Stimulated activated CD4-positive, alpha-beta T cell treated with anti-CD3 and anti-CD28 coated beads, Interleukin-2, amount 100 ng/mL, for 24 hours (primary cell): ENCODE measurements at regions not wholly inside any gene's neighbourhood (a gene's known extent, or its start where the extent isn't known, plus 50 kb on each side); places are given as distances from the start of the nearest gene placed in this dataset.
"Not testable (repeated sequence)": the region's sequence is repeated elsewhere in the genome, so short reads cannot be mapped to it uniquely, and the experiment has no call there.

ENCODE experiments used
- DNase-seq, 2 donors: peaks; one replicate each; pipeline ENCODE4 v3.0.0-alpha.2; 2020

DNA sequence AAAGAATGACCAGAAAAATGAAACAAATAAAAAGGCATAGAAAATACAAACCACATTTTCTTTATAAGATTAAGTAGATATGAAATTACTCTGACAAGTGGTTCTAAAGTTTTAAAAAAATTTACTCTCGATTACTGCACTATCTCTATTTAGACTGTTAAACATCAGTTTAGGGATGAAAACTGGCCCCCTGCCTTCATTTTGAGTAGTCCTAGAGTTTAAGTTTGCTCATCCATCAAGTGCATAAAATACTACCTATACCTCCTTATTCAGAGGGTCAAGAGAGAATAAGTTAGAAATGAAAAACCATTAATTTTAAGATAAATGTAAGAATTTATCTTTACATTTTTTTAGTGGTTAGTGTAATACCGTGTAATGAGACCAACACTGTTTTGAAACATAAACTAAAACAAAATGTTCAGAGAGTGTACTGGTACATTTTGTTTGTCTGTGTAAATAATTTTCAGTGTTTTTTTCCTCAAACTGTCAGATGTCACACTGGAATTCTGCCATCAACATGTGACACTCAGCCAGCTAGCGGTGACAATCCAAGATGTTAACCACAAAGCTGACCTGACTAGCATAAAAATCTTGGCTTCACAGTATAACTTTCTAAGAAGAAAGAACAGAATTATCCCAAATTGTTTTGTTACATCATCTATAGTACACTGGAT is 184.8 kb upstream of the PCDH20 start:
- no peak for DNase-seq

DNA sequence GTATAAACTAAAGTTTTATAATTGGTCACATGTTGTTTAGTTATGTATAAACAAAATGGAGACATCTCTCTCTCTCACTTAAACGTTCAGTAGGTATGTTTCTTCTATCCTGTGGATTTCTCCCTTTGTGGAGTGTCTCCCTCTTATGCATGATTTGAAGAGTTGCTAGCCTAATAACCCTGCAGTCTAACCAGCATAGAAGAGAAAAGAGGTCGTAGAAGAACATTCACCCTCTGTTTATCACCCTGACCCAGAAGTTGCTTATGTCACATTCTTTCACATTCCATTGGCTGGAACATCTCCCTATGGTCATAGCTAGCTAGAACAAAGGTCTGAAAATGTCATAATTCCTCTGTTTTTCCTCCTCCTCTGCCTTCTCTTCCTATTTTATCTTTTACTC is 176.8 kb upstream of the PCDH20 start:
- DNase-seq: no peak

DNA sequence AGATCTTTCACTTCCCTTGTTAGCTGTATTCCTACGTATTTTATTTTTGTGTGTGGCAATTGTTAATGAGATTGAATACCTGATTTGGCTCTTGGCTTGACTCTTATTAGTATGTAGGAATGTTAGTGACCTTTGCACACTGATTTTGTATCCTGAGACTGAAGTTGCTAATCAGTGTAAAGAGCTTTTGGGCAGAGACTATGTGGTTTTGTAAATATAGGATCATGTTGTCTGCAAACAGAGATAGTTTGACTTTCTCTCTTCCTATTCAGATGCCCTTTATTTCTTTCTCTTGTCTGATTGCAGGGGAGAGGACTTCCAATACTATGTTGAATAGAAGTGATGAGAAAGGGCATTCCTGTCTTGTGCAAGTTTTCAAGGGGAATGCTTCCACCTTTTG is 160.3 kb upstream of the PCDH20 start:
- DNase-seq: no peak

DNA sequence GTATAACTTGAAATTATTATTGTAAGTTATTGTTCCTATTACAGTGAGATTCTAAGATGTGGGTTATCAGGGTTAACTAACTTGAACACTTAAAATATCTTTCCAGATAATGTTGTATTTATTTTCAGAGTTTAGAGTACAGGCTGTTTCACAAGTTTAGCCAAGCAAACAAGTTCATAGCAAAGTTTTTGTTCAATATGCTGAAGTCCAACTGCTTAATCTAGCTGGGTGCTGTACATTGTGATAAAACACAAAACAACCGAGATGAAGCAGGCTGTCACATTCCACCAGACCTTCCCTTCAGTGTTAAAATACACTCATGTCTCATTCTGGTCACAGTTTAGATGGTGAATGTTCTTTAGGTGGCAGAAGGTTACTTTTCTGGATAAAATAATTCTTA is 148.0 kb upstream of the PCDH20 start:
- DNase-seq: no peak

DNA sequence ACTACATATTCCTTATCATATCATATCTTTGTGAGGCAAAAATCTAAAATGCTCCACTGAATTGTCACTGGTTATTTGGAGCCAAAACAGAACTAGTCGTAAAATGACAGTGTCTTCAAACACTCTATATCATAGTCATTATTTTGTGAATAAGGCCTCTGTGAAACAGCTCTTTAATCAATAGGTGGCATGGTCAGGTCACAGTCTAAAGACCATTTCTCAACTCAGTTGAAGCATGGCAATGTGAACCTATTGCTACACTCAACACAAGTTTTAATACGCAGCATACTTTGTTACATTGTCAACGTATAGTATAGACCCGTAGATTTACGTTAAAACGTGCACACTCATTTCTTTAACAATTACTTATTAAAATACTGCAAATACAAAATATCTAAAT is 131.3 kb upstream of the PCDH20 start:
- DNase-seq: no peak

DNA sequence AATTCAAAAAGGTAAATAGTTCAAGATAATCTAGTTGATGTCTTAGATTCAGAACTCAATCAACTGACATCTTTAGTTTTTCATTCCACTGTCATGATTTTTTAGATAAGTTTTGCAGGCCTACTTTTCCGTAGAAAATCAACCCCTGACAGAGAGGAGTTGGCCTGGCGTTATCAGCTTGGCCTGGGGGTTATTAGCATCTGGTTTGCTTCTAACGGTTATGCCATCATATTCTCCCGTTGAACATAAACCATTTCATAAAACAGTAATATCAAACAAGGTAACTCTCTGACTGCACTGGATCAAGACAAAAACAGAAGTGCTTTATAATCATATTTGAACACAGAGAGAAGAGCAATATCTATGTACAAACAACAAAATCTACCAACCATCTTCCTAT is 130.8 kb upstream of the PCDH20 start:
- no peak for DNase-seq

DNA sequence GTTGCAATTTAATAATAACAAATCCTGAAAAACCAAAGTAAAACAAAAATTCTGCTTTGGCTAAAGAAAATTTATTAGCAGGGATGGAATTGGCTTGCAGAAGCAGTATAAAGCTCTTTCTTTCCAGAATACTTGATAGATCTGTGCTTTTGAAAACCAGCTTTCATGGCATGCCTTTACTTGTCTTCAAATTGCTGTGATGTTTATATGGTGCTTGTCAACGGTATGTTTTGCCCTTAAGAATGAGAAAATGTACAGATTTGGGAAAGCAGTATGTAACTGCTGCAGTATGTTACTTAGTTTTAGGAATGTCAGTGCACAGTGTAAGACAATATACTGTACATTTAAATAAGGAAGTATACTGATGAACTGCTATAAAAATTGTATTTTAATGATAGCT is 120.8 kb upstream of the PCDH20 start:
- DNase-seq: no peak

DNA sequence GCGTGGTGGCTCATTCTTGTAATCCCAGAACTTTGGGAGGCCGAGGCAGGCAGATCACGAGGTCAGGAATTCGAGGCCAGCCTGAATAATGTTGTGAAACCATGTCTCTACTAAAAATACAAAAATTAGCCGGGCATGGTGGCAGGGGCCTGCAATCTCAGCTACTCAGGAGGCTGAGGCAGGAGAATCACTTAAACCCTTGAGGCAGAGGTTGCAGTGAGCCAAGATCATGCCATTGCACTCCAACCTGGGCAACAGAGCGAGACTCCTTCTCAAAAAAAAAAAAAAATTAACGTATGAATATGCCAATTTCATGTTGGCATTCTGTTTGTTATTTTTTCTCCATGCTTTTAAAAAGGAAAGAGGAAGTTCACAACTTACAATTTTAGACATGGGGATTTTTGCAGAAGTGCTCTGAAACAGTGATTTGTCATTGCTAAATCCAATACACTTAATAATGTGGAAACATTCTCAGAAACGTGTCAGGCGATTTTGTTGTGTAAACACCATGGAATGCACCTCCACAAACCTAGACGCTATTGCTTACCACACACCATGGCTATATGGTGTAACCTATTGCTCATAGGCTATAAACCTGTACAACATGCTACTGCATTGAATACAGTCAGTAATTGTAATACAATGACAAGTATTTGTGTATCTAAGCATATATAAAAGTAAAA is 115.9 kb upstream of the PCDH20 start:
- DNase-seq: no peak

DNA sequence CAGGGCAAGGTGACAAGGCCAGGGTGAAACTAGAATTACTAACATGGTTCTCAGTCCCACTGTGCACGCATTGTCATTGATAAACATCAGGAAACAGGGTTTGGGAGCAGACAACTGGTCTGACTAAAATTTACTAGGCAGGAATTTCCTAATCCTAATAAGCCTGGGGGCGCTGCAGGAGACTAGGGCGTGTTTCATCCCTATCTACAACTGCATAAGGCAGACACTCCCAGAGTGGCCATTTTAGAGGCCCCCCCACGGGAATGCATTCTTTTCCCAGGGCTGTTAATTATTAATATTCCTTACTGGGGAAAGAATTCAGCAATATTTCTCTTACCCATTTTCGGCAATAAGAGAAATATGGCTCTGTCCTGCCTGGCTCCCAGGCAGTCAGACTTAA is 103.6 kb upstream of the PCDH20 start:
- not testable (repeated sequence) for DNase-seq

DNA sequence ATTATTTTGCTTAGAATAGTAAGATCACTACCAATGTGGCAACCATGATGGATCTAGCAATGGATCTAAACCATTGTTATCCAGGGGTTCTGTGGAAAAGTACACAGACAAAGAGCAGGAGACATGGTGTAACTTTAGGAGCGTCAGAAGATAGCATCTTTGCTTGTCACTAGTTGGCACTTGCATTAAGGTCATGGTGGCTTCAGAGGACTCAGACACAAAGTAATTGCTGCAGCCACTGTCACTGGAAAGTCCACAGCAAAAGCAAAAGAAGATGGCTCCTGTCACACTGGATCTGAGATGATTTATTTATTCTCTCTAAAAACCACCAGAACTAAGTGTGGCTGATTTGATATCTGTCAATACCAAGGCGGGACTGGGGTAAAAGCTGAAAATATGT is 93.3 kb upstream of the PCDH20 start:
- DNase-seq: no peak

DNA sequence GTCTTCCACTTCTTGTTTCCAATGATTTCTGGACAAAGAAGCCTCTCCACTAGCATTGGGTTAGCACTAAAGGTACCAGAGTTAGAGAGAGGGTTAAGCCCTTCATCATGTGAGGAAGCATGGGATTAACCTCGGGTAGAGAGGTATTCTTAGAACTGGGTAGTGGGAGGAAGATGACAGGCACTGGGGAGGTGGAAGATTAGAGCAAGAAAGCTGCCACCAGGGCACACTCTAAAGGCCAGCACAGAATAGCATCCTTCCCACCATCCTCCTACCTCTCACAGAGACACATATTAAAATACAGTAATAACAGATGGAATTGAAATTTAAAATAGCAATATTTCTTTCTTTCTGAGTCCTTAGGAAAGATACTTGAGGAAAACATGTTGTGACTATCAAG is 84.5 kb upstream of the PCDH20 start:
- DNase-seq: no peak

DNA sequence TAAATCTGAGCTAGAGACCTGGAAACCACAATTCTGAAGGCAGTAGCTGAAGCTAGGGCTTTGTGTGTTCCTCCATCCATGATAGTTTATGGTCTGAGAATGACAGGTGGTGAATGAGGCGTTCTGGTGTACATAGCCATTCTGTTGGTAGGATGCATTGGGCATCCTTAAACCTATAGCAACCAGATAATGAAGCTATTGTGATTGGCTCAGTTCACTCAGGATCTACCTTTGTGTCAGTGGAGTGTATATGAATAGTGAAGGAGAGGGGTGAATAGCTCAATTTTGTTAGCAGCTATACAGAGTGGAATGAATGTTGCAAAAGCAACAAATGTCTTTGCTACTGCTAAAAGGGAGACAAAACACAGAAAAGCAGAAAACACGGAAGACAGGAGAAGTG is 80.0 kb upstream of the PCDH20 start:
- no peak for DNase-seq

DNA sequence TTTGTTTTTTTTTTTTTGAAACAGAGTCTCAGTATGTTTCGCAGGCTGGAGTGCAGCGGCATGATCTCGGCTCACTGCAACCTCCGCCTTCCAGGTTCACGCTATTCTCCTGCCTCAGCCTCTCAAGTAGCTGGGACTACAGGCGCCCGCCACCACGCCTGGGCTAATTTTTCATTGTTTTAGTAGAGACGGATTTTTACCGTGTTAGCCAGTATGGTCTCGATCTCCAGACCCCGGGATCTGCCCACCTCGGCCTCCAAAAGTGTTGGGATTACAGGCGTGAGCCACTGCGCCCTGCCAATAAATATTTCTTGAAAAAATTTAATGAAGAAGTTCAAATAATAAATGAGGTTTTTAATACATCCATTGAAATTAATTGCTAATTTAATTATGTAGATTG is 77.9 kb upstream of the PCDH20 start:
- DNase-seq: not testable (repeated sequence)

DNA sequence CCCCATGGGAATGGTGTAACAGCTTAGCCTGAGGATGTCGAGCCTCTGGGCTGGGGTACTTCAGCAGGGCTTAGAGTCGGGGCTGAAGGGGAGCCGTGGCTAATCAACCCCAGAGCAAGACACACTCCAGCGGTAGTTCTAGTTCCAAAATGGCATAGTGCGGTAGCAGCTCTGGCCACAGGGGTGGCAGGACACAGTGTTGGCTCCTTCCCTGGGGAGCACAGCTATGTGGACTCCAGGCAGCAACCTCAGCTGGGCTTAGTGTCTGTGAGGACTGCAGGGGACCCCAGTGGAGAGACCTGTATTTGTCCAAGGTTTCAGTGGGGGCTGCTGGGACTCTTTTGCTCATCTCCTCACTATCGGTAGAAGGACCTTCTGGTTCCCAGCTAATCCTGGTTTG is 70.8 kb upstream of the PCDH20 start:
- no peak for DNase-seq

DNA sequence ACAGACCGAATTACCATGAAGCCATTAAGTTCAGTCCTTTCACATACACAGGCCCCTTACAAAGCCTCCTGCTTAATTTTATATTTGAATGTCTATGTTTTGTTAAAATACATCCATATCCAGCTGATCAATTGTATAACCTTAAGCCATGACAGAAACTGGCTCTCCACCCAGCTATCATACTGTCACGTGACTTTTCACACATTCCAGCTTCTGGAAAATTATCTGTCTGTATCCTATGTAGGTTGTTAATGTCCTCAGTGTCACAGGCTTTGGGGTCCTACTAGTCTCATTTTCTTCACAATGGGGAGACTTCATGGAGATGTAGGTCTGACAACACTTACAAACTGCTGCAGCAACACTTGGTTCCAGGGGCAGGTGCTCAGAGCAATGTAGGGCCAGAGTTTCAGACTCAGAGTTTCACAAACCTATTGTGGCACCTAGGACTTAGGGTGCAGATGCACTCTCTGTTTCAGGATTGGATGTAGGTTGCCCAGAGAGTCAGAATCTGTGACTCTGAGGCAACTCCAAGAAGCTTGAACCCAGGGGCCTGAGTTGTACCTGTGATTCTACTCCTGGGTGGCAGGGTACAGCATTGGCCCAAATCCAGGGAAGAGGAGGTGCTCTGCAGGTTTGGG is 69.6 kb upstream of the PCDH20 start:
- no peak for DNase-seq

DNA sequence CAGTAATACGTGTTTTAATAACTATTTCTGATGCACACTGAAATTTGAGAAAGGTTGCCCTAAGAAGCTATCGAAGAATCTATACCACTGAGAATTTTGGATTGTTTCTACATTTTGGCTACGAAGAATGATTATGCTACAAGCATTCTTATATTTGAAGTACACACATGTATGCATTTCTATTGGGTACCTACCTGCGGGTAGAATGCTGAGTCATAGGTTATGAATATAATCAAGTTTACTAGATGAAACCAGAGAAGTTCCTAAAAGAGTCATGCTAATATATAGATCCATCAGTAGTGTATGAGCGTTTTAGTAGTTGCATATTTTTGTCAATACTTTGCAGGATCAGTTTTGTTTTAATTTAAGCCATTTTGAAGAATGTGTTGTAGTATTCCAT is 62.0 kb upstream of the PCDH20 start:
- no peak for DNase-seq

DNA sequence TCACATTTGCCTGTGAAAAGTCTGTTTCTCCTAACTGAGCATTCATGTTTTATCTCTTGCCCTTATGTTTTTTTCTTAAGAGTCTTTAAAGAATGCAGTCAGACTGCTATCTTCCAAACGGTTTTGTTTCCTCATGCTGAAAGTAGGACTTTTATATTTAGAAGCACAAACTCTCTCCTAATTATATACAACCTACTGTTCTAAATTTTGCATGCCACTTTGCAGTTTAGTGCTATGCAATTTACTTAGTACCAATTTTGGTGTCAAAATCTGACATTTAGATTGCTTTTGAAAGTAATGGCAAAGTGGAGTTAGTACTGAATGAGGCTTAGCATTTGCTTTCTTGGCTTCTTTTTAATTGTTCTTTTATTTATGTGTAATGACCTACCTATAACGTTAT is 55.1 kb upstream of the PCDH20 start:
- DNase-seq: no peak

DNA sequence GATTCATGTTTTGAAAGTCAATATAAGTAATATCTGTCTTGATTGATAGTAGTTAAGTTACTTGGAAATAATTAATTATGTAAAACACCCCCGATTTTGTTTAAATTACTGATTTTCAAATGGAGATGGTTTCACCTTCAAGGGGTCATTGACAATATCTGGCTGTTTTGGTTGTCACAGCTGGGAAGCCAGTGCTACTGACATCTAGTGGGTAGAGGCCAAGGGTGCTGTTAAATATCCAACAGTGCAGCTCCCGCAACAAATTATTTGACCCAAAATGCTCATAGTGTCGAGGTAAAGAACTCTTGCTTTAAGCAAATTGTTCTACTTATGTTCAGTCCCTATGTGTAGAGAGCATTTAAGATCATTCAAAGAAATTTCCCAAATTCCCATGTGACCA is 50.6 kb upstream of the PCDH20 start:
- DNase-seq: no peak
